ENCODE measurements at regions not wholly inside any gene's neighbourhood (a gene's known extent, or its start where the extent isn't known, plus 50 kb on each side); places are given as distances from the start of the nearest gene placed in this dataset.

- no peaks in the 10 kb centered on the region for H3K36me3 Mint-ChIP-seq
- H3K27ac Mint-ChIP-seq, result no peak overlapping the region
- no peaks in the 10 kb centered on the region for H3K9me3 Mint-ChIP-seq
- no peak for DNase-seq (ENCODE audit: extremely low spot score, unreplicated experiment)
- no peak overlapping the region for H3K4me3 Mint-ChIP-seq
- H3K4me1 Mint-ChIP-seq (ENCODE audit: unreplicated experiment), result no peaks in the 10 kb centered on the region
- no peaks in the 10 kb centered on the region for H3K27me3 Mint-ChIP-seq
- TF ChIP-seq CTCF (conservative IDR thresholded peaks at IDR 0.05), result no peak
Observed at GRCh38 chr7:125336326-125336725, 406.7 kb upstream of the POT1 start.

GRCh38 chr7:125326666-125327255, 397.1 kb upstream of the POT1 start:
- Mint-ChIP-seq H3K27me3 (no peaks in the 10 kb centered on the region), H3K27ac (no peak overlapping the region), H3K4me1 (ENCODE audit: unreplicated experiment) (no peaks in the 10 kb centered on the region), H3K36me3 (no peaks in the 10 kb centered on the region), H3K4me3 (no peak overlapping the region), H3K9me3 (peaks cover 5% of the 10 kb centered on the region)
- no peak for DNase-seq (ENCODE audit: extremely low spot score, unreplicated experiment)
- no peak for TF ChIP-seq CTCF (conservative IDR thresholded peaks at IDR 0.05)

GRCh38 chr7:125316466-125316865, 386.8 kb upstream of the POT1 start:
- no peaks in the 10 kb centered on the region for H3K4me1 Mint-ChIP-seq (ENCODE audit: unreplicated experiment)
- no peaks in the 10 kb centered on the region for H3K9me3 Mint-ChIP-seq
- no peak overlapping the region for H3K27ac Mint-ChIP-seq
- no peak for DNase-seq (ENCODE audit: extremely low spot score, unreplicated experiment)
- H3K4me3 Mint-ChIP-seq, result no peak overlapping the region
- no peaks in the 10 kb centered on the region for H3K27me3 Mint-ChIP-seq
- H3K36me3 Mint-ChIP-seq, result no peaks in the 10 kb centered on the region
- TF ChIP-seq CTCF (conservative IDR thresholded peaks at IDR 0.05), result peak; percentile 35

- Mint-ChIP-seq H3K4me3 (no peak overlapping the region), H3K9me3 (no peaks in the 10 kb centered on the region), H3K4me1 (ENCODE audit: unreplicated experiment) (no peaks in the 10 kb centered on the region), H3K27ac (no peak overlapping the region), H3K27me3 (no peaks in the 10 kb centered on the region), H3K36me3 (no peaks in the 10 kb centered on the region)
- TF ChIP-seq CTCF (conservative IDR thresholded peaks at IDR 0.05), result no peak
- DNase-seq (ENCODE audit: extremely low spot score, unreplicated experiment), result no peak
Observed at GRCh38 chr7:125299003-125299765, 369.6 kb upstream of the POT1 start.

GRCh38 chr7:125279961-125280360, 350.3 kb upstream of the POT1 start:
- TF ChIP-seq CTCF (conservative IDR thresholded peaks at IDR 0.05), result no peak
- no peaks in the 10 kb centered on the region for H3K36me3 Mint-ChIP-seq
- no peak overlapping the region for H3K4me3 Mint-ChIP-seq
- peaks cover 2% of the 10 kb centered on the region for H3K27me3 Mint-ChIP-seq
- H3K4me1 Mint-ChIP-seq (ENCODE audit: unreplicated experiment), result no peaks in the 10 kb centered on the region
- H3K9me3 Mint-ChIP-seq, result peaks cover 8% of the 10 kb centered on the region
- no peak for DNase-seq (ENCODE audit: extremely low spot score, unreplicated experiment)
- no peak overlapping the region for H3K27ac Mint-ChIP-seq

Data from type B pancreatic cell (in vitro differentiated cells).